ENCODE measurements at regions not wholly inside any gene's neighbourhood (a gene's known extent, or its start where the extent isn't known, plus 50 kb on each side); places are given as distances from the start of the nearest gene placed in this dataset.

DNA sequence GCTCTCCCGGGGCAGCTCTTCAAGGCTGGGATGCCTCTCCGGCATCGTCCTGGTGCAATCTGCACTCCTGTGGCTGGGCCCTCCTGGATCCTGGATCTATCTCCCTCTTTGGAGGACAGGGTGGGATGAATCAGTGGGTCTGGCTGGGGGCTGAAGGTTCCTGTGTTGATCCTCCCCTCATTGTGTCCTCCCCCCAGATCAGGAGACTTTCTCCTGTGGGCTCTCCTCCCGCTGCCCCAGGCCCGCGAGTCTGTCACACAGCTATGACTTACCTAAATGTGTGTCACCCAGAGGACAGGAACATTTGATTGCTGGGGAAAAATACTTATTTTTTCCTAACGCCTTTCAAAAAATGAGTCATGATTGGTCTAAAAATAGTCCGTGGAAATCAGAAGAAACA, 106.8 kb upstream of the NECTIN1 start:
- CTCF ChIA-PET = no interaction called here

More for the DNA sequence above, 106.8 kb upstream of the NECTIN1 start:
- TF ChIP-seq POLR2A (IDR thresholded peaks at IDR 0.05; ENCODE audit: low read depth, low read length) (no peak), SMC3 (IDR thresholded peaks at IDR 0.05; ENCODE audit: low read depth, low read length) (no peak), NFE2L2 (IDR thresholded peaks at IDR 0.05; ENCODE audit: low read depth, low read length) (no peak), BHLHE40 (IDR thresholded peaks at IDR 0.05; ENCODE audit: low read depth, low read length) (no peak), MAFK (IDR thresholded peaks at IDR 0.05; ENCODE audit: low read depth, low read length) (no peak), FOS (IDR thresholded peaks at IDR 0.05; ENCODE audit: low read depth, low read length) (no peak), MAZ (IDR thresholded peaks at IDR 0.05; ENCODE audit: borderline replicate concordance, low read depth, low read length) (no peak), CHD1 (IDR thresholded peaks at IDR 0.05; ENCODE audit: low read depth, low read length) (no peak), RAD21 (IDR thresholded peaks at IDR 0.05; ENCODE audit: low read length) (no peak)
- TF ChIP-seq, protein P1, sequence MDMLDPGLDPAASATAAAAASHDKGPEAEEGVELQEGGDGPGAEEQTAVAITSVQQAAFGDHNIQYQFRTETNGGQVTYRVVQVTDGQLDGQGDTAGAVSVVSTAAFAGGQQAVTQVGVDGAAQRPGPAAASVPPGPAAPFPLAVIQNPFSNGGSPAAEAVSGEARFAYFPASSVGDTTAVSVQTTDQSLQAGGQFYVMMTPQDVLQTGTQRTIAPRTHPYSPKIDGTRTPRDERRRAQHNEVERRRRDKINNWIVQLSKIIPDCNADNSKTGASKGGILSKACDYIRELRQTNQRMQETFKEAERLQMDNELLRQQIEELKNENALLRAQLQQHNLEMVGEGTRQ (IDR thresholded peaks at IDR 0.05; ENCODE audit: low read depth, low read length) = no peak
- no peak overlapping the region for H4K5ac ChIP-seq (ENCODE audit: low read depth, low read length)
- H4K8ac ChIP-seq (ENCODE audit: low read depth in 2 of 2, low read length in 2 of 2) = no peak overlapping the region
- DNase-seq = no peak
- POLR2A ChIA-PET (ENCODE audit: unreplicated experiment) = no interaction called here
- H3K9ac ChIP-seq (ENCODE audit: low read depth, low read length) = no peak overlapping the region
- in situ Hi-C loops (cut with MboI; ENCODE audit: low sequenced_read_pairs) (no loop called here), intact Hi-C loops (cut with micrococcal nuclease) (no loop called here), dilution Hi-C loops (cut with HindIII; ENCODE audit: low sequenced_read_pairs, unreplicated experiment) (no loop called here)
- no peaks in the 10 kb centered on the region for H3K9me3 ChIP-seq (ENCODE audit: control insufficient read depth, insufficient read depth, low read length)
- no CpG with 5 or more reads among the region's 8 CpGs for WGBS, 2 experiments (ENCODE audit: extremely low coverage in 2 of 2, insufficient read length in 1 of 2)
- no peak overlapping the region for H4K91ac ChIP-seq (ENCODE audit: insufficient read depth, low read depth, low read length)
- no peak overlapping the region for H3K23ac ChIP-seq (ENCODE audit: low read depth, low read length)
- no peak for ATAC-seq (ENCODE audit: low read depth)
- H2BK120ac ChIP-seq (ENCODE audit: low read depth, low read length) = no peak overlapping the region
- no peaks in the 10 kb centered on the region for H3K36me3 ChIP-seq (ENCODE audit: control insufficient read depth, insufficient read depth, low read length)
- H3K14ac ChIP-seq (replicated peaks; ENCODE audit: low read depth, low read length) = no peak overlapping the region
- no peak overlapping the region for H2AK5ac ChIP-seq (ENCODE audit: low read depth, low read length)
- no peaks in the 10 kb centered on the region for H4K20me1 ChIP-seq (ENCODE audit: insufficient read depth, low read length)
- no peak overlapping the region for H2AK9ac ChIP-seq (replicated peaks; ENCODE audit: low read depth, low read length, poor library complexity)
- H3K4me2 ChIP-seq (ENCODE audit: low read depth, low read length) = no peak overlapping the region
- BruUV-seq (replicated peaks) = no TSS peak
- no peak overlapping the region for H2BK20ac ChIP-seq (ENCODE audit: low read depth, low read length)
- H3K4ac ChIP-seq (ENCODE audit: low read depth, low read length) = no peak overlapping the region
- no peak overlapping the region for H2AFZ ChIP-seq (replicated peaks; ENCODE audit: low read length, poor library complexity)
- no peak overlapping the region for H3K56ac ChIP-seq (ENCODE audit: extremely low read depth, insufficient read depth, low read length)
- no peaks in the 10 kb centered on the region for H3K9me1 ChIP-seq (ENCODE audit: insufficient read depth, low read length)
- no peak overlapping the region for H2BK5ac ChIP-seq (ENCODE audit: low read depth, low read length, poor library complexity, severe bottlenecking)
- no peaks in the 10 kb centered on the region for H3K79me1 ChIP-seq (ENCODE audit: low read depth in 1 of 2, low read length in 2 of 2)
- H3K4me3 ChIP-seq (ENCODE audit: insufficient read depth, low read depth, low read length) = no peak overlapping the region
- peaks cover 15% of the 10 kb centered on the region for H3K27me3 ChIP-seq (ENCODE audit: control insufficient read depth, insufficient read depth, low read length)
- H3K27ac ChIP-seq (ENCODE audit: insufficient read depth, low read length) = no peak overlapping the region
- H3K18ac ChIP-seq (ENCODE audit: low read depth, low read length) = no peak overlapping the region
- H3K4me1 ChIP-seq (ENCODE audit: control insufficient read depth, insufficient read depth, low read length) = no peaks in the 10 kb centered on the region
- no peak overlapping the region for H2BK15ac ChIP-seq (ENCODE audit: low read depth, low read length)

Data from IMR-90 (cell line).